GM19463 (cell line): ENCODE measurements at regions not wholly inside any gene's neighbourhood (a gene's known extent, or its start where the extent isn't known, plus 50 kb on each side); places are given as distances from the start of the nearest gene placed in this dataset.
"Not testable (repeated sequence)": the region's sequence is repeated elsewhere in the genome, so short reads cannot be mapped to it uniquely, and the experiment has no call there.

Experiments
- ATAC-seq: cut with Tn5 transposase; IDR thresholded peaks from one replicate; pipeline ENCODE4 v1.9.1; 2021; ENCODE audit warnings: mild to moderate bottlenecking, moderate library complexity; ENCODE audit not compliant: unreplicated experiment

DNA sequence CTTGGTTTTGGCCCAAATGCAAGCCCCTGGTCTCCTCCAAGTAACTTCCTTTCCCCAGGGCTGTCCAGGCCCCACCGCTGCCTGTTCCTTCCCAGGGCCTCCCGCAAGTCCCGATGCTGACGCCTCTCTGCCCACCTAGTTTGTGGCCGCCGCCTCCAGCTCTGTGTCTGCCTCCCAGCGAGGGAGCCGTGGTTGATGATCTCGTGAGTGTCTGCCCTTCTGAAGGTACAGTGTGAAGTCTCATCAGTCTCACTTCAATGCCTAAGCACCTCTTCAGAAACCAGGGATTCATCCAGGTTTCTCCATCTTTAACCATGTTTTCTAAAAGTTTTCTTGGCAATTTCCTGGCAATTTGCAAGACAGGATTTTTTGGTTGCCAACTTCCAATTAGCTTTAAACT is 127.5 kb downstream of the TMEM121 start:
- ATAC-seq = not testable (repeated sequence)

DNA sequence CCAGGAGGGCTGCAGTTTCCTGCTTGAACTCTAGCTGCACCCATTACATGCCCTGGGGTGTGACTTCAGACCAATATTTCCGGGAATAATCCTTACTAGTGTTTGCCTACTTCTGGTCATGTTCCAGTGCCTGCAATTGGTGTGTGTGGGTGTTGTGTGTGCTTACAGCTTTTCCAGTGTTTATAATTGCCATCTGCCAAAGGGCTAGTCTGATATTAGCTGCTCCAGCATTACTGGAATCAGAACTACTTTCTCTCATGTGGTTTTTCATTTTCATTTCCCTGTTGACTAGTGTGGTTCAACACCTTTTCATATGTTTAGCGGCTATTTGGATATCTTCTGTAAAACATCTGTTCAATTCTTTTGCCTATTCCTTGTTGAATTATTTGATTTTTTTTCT is 132.9 kb downstream of the TMEM121 start:
- ATAC-seq = not testable (repeated sequence)

DNA sequence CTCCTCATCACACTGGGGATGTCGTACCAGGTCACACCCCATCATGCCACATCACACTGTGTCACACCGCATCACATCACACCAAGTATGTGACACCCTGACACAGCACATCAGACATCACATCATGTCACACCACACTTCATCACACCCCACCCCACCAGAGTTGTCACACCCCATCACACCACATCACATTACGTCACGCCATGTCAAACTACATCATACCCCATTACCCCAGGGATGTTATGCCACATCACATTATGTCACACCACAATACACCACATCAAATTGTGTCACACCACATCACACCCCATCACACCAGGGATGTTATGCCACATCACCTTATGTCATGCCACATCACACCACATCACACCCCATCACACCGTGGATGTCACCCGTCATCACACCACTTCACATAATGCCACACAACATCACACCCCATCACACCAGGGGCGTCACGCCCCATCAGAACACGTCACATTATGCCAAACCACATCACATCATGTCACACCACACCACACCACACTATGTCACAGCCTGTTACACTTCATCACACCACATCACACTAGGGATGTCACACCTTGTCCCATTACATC is 133.6 kb downstream of the TMEM121 start:
- no peak for ATAC-seq

DNA sequence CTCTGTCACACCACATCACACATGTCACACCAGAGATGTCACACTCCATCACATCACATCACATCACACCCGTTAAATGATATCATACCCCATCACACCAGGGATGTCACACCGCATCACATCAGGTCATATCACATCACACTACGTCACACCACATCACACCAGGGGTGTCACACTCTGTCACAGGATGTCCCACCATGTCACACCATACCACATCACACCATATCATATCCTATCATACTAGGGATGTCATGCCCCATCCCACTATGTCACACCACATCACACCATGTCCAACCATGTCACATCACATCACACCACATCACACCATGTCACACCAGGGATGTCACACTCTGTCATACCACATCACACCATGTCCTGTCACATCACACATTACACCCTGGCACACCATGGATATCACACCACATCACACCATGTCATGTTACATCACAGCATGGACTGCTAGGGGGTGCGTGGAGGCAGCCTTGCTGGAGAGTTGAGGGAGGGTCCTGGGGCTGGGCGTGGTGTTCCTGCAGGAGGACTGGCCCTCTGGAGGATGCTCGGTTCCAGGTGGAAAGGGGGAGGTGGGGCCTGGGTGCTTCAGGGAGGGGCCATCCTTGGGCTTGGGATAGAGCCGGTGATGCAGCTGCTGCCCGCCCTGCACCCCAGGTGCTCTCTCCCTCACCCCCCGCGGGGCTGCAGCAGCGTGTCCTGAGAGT is 134.6 kb downstream of the TMEM121 start:
- ATAC-seq = no peak

DNA sequence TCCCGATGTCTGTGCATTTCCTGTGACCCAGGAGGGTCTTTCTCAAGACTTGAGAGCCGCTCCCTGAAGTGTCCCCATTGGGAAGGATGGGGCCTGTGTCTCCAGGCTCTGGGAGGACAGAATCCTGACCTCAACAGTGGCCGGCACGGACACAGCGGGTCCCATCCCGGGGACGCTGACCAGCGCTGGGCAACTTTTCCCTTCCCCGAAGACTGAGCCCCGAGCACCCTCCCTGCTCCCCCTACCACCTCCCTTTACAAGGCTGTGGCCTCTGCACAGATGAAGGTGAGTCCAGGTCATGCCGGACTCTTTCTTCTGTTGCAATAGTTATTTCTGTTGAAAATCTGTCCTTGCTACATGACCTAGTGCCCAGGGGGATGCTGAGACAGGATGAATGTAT is 135.7 kb downstream of the TMEM121 start:
- not testable (repeated sequence) for ATAC-seq

DNA sequence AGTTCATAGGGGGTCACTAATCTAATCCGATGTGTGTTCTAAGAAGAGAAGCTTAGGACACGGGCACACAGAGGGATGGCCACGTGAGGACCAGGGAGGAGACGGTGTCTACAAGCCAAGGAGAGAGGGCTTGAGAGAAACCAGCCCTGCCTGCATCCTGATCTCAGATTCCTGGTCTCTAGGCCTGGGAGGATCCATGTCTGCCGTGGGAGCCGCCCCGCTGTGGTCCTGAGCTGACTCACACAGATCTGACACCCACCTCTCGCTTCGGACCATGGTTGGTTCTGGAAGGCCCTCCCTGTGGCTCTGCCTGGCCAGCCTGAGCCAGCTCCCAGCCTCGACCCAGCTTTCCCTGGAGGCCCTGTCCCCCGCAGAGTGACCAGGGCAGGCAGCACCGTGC is 136.2 kb downstream of the TMEM121 start:
- ATAC-seq = not testable (repeated sequence)

DNA sequence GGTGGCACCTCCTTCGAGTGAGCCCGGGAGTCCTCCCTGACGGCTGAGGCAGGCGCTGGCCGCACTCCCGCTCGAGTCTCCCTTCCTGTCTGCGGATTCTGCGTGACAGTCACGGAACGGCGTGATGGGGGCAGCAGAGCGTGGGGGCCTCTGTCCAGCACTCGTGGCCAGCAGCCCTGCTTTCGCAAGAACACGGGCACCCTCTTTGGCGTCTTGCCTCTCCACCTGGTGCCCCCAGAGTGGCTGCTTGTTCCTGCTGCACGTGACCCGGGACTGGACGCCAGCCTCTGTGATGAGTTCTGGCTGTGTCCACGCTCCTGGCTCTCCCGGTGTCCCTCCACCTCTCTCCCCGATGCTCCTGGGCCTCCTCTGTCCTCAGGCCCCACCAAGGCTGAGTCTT is 136.9 kb downstream of the TMEM121 start:
- not testable (repeated sequence) for ATAC-seq

DNA sequence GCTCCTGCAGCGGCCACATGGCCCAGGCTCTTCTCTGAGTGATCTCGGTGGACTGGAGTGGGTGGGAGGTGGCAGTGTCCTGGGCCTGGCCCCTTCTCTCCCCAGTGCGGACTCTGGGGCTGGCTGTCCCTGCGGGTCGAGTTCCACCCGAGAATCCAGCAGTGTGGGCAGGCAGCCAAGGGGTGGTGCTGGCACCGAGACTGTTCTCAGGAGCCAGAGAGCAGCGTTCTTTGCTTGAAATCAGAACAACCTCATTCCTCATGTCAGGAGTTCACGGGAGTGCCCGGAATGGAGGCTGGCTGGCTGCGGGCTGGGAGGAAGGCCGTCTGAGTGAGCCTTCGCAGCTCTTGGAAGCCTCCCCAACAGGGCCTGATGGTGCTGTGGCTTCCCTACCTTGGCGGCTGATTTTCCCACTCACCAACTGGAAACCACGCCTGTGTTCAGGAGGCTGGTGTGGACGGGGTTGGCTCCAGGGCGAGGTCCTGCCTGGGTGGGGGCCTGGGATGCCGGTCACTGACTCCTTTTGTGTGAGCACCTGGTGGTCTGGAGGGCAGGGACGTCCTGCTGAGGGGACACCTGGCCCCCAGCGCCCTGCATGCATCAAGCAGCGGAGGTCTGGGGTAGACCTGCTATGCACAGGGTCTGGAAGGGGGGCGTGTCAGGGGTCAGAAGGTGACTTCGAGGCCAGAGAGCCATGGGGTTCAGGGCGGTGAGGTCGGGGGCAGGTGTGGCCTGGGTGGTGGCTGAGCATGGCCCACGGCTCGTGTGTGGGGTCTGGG is 137.6 kb downstream of the TMEM121 start:
- not testable (repeated sequence) for ATAC-seq

DNA sequence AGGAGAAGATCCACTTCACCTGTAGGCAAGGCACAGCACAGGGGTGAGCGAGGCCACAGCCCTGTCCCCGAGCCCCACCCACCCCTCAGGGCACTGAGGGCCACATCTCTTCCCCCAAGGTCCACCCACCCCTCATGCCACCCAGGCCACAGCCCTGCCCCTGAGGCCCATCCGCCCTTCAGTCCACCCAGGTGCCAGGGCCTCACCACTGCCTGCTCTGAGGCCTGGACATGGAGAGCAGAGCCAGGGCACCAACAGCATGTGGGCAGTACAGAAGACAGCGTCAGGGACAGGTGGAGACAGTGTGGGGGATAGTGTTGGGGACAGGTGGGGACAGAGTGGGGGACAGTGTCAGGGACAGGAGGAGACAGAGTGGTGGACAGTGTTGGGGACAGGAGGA is 138.3 kb downstream of the TMEM121 start:
- no peak for ATAC-seq

DNA sequence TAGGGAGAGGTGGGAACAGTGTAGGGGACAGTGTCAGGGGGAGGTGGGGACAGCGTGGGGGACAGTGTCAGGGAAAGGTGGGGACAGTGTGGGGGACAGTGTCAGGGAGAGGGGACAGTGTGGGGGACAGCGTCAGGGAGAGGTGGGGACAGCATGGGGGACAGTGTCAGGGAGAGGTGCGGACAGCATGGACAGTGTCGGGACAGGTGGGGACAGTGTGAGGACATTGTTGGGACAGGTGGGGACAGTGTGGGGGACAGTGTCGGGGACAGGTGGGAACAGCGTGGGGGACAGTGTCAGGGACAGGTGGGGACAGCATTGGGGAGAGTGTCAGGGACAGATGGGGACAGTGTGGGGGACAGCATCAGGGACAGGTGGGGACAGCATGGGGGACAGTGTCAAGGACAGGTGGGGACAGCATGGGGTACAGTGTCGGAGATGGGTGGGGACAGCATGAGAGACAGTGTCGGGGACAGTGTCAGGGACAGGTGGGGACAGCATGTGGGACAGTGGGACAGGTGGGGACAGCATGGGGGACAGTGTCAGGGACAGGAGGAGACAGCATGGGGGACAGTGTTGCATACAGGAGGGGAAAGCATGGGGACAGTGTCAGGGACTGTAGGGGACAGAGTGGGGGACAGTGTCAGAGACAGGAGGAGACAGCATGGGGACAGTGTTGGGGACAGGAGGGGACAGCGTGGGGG is 139.0 kb downstream of the TMEM121 start:
- no peak for ATAC-seq

DNA sequence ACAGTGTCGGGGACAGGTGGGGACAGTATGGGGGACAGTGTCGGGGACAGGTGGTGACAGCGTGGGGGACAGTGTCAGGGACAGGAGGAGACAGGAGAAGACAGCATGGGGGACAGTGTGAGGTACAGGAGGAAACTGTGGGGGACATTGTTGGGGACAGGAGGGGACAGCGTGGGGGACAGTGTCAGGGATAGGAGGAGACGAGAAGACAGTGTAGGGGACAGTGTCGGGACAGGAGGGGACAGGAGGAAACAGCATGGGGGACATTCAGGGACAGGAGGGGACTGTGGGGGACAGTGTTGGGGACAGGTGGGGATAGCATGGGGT is 139.5 kb downstream of the TMEM121 start:
- no peak for ATAC-seq

DNA sequence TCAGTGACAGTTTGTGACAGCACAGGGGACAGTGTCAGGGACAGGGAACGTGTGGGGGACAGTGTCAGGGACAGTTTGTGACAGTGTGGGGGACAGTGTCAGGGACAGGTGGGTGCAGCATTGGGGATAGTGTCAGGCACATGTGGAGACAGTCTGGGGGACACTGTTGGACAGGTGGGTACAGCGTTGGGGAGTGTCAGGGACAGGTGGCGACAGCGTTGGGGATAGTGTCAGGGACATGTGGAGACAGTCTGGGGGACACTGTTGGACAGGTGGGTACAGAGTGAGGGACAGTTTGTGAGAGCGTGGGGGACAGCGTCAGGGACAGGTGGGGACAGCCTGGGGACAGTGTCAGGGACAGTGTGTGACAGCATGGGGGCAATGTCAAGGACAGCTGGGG is 140.0 kb downstream of the TMEM121 start:
- ATAC-seq = no peak

DNA sequence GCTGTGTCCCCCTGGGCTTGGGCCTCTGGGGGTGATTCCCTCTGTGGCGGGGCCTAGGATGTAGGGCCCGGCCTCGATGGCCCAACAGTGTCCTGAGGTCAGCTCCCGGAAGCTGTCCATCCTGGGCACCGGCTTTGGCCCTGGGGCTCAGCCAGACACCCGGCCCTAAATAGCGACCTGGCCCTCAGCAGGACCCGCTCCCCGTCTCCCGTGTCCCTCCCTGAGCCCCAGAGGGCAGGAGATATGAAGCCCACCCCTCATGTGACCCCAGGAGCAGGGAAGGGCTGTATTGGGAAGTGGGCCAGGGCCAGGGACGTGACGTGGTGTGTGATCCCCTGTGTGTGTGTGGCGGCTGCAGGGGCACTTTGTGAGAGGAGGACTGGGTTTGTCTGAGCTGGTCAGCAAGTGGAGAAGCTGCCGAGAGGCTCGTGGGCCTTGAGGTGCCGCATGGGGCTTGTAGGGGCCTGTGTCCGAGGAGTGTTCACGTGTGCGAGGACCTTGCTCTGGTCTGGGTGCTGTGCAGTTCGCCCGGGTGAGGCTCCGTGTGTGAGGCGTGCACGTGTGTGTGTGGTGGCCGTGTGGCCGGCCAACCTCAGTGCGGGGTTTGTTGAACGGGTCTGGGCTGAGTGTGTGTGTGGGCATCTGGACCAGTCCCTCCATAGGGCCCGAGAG is 140.7 kb downstream of the TMEM121 start:
- ATAC-seq = not testable (repeated sequence)

DNA sequence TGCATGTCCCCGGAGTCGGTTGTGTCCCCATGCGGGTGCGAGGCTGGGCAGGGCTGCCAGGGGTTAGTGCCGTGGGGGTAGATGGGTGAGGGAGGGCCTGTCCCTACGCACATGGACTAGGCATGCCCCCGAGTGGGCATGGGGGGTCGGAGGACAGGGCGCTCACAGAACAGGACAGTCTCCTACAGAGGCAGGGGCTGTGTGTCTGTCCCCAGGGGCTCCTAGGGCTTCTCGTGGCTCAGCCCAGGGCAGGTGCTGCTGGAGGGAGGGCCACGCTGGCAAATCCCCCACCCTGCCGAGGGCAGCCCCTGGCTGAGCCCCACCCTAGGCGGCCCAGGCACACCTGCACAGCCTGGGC is 141.3 kb downstream of the TMEM121 start:
- not testable (repeated sequence) for ATAC-seq

DNA sequence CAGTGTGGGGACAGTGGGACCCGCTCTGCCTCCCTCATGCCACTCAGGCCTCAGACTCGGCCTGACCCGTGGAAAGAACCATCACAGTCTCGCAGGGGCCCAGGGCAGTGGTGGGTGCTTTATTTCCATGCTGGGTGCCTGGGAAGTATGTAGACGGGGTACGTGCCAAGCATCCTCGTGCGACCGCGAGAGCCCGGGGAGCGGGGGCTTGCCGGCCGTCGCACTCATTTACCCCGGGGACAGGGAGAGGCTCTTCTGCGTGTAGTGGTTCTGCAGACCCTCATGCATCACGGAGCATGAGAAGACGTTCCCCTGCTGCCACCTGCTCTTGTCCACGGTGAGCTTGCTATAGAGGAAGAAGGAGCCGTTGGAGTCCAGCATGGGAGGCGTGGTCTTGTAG is 141.6 kb downstream of the TMEM121 start:
- not testable (repeated sequence) for ATAC-seq

DNA sequence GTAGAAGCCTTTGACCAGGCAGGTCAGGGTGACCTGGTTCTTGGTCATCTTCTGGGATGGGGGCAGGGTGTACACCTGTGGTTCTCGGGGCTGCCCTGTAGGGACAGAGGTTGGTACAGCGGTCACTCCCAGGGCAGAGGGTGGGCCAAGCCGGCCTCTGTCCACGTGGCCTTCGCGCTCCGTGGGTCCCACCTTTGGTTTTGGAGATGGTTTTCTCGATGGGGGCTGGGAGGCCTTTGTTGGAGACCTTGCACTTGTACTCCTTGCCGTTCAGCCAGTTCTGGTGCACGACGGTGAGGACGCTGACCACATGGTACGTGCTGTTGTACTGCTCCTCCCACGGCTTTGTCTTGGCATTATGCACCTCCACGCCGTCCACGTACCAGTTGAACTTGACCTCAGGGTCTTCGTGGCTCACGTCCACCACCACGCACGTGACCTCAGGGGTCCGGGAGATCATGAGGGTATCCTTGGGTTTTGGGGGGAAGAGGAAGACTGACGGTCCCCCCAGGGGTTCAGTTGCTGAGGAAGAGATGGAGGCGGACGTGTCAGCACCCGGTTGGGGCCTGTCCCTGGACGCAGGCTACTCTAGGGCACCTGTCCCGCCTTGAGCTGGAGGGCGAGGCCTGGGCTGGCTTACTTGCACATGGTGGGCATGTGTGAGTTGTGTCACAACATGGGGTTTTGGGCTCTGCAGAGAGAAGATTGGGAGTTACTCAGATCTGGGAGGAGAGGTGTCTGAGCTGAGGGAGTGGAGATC is 142.3 kb downstream of the TMEM121 start:
- ATAC-seq = not testable (repeated sequence)

DNA sequence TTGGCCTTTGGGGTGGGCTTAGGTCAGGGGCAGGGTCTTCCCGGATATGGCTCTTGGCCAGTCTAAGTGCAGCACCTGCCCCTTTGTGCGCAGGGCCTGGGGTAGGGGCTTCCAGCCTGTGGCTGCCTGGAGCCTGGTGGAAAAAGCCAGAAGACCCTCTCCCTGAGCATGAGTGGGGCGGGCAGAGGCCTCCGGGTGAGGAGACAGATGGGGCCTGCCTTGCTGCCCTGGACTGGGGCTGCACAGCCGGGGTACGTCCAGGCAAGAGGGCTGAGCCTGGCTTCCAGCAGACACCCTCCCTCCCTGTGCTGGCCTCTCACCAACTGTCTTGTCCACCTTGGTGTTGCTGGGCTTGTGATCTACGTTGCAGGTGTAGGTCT is 142.8 kb downstream of the TMEM121 start:
- not testable (repeated sequence) for ATAC-seq

DNA sequence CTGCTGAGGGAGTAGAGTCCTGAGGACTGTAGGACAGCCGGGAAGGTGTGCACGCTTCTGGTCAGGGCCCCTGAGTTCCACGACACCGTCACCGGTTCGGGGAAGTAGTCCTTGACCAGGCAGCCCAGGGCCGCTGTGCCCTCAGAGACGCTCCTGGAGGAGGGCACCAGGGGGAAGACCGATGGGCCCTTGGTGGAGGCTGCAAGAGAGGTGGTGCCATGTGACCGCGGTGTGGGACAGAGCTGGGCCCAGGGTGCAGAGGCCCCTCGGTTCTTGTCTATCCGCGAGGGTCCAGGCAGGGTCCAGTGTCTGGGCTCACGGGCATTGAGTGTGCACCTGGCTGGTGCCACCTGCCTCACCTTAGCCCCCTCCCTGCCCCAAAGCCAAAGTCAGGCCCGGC is 143.3 kb downstream of the TMEM121 start:
- not testable (repeated sequence) for ATAC-seq

DNA sequence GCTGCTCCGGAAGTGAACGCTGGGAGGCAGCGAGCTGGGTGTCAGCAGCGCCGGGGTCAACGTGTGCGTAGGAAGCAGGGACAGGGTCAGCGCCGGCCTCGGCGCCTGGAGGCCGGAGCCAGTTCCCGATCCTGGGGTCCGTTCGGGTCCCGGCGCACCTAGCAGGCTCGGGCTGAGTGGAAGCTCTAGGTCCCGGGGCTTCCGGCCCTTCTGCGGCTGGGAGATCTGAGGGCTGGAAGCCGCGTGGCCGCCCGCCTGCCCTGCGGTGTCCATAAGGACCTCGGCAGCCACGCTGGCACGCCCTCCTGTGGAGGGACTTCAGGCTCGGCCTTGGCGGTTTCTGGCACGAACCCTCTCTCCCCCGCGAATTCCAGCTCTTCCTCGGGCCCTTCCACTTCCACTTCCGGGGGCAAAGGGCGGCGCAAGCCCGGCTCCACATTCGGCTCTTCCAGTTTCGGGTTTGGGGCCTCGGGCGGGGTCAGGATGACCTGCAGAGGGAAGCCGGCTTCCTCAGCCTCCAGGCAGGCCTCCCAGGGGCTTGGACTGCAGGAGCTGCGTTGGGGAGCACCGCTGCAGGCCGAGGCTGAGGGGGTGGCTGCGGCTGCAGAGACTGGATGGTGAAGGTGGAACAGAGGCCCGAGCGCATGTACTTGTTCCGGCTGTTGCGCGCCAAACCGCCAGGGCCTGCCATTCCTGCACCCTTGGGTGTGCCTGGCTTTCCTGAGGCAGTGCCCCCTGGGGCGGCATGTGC is 146.2 kb downstream of the TMEM121 start:
- not testable (repeated sequence) for ATAC-seq

DNA sequence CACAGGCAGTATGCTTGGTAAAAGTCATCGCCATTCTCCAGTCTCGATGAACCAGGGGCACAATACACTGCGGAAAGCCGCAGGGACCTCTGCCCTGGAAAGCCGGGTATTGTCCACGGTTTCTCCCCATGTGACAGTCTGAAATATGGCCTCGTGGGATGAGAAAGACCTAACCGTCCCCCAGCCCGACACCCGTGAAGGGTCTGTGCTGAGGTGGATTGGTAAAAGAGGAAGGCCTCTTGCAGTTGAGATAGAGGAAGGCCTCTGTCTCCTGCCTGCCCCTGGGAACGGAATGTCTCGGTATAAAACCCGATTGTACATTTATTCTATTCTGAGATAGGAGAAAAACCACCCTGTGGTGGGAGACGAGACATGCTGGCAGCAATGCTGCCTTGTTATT is 149.1 kb downstream of the TMEM121 start:
- not testable (repeated sequence) for ATAC-seq
